Right renal pelvis (tissue), 4 donors: ENCODE measurements at regions not wholly inside any gene's neighbourhood (a gene's known extent, or its start where the extent isn't known, plus 50 kb on each side); places are given as distances from the start of the nearest gene placed in this dataset.
"Not testable (repeated sequence)": the region's sequence is repeated elsewhere in the genome, so short reads cannot be mapped to it uniquely, and the experiment has no call there.

ENCODE experiments used
- DNase-seq, 4 donors: peaks; one replicate each; pipeline ENCODE4 v3.0.0-alpha.2; 2013; ENCODE audit warnings: low read depth in 4 of 4, low spot score in 3 of 4, missing footprints in 1 of 4

DNA sequence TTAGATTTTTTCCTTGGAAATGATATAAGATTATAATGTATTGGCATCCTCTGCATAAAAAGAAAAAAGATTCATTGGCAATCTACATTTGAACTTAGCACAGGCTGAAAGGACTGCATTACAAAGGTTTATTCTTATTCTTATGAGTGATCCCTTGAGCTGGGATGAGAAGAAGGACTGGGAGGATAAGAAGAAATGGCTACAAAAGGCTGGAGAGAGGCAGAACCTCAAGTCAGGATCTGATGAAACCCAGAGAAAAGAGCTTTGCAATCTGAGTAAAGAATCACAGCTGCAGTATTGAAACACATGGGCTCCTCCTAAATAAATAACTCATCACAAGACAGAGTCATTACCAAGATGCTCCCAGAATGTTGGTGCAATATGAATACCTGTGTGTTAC, 1635.4 kb upstream of the FLRT2 start:
- no peak for DNase-seq

GRCh38 chr14:83898558-83898957, 1631.4 kb upstream of the FLRT2 start:
- not testable (repeated sequence) for DNase-seq

- no peak for DNase-seq
Observed at GRCh38 chr14:83899706-83900105, 1630.2 kb upstream of the FLRT2 start.

GRCh38 chr14:83905157-83905556, 1624.8 kb upstream of the FLRT2 start:
- no peak for DNase-seq

GRCh38 chr14:83908419-83908818, 1621.5 kb upstream of the FLRT2 start:
- no peak for DNase-seq

- no peak for DNase-seq
Observed at GRCh38 chr14:83909507-83909906, 1620.4 kb upstream of the FLRT2 start.

DNA sequence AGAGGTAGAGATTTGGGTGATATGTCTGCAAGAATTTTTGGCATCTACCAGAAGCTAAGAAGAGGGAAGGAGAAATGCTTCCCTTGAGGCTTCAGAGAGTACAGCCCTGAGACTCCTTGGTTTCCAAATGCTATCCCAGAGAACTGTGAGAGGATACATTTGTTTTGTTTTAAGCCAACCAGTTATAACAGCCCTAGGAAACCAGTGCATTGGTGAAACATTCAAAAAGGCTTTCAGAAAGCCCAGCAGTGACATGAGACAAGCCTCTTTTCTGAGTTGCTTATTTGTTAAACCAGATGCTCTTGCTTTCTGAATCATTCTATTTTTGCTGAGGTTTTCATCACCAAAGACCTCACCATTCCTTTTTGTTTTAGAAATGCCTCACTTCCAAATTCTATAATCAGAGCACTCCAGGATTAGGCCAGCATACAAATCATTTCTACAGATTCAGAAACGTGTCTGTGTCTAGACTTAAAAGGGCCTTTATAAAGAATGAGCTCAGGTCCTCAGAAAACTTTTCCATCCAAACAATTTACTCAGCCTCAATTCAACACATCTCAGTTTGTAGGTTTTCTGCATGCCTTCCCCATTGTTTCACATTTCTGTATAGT, 1617.8 kb upstream of the FLRT2 start:
- no peak for DNase-seq

GRCh38 chr14:83913476-83913875, 1616.5 kb upstream of the FLRT2 start:
- no peak for DNase-seq

DNA sequence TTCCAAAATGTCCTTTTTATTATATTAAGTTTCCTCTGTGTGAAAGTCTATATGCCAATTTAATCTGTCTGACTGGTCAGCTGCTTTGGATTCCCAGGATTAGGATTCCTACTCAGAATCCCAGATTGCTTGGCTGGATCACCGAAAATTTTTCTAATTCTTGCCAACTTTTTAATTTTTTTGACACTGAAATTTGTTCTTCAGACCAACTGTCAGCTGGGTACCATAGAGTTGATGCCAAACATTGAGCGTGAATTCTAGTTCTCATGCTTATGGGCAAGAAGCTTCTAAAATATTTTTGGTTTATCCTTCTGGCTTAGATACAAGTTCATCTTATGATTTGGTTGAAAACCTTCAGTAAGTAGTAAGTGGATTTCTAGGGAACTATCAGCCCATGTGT, 1611.4 kb upstream of the FLRT2 start:
- DNase-seq: no peak

DNA sequence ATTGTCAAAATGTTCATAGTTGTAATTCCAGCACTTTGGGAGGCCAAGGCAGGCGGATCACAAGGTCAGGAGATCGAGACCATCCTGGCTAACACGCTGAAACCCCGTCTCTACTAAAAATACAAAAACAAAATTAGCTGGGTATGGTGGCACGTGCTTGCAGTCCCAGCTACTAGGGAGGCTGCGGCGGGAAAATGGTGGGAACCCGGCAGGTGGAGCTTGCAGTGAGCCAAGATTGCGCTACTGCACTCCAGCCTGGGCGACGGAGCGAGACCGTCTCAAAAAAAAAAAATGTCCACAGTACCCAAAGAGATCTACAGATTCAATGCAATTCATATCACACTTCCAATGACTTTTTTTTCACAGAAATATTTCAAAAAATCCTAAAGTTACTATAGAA, 1610.3 kb upstream of the FLRT2 start:
- not testable (repeated sequence) for DNase-seq

GRCh38 chr14:83923842-83924241, 1606.1 kb upstream of the FLRT2 start:
- no peak for DNase-seq

GRCh38 chr14:83924259-83924658, 1605.7 kb upstream of the FLRT2 start:
- DNase-seq: no peak

DNA sequence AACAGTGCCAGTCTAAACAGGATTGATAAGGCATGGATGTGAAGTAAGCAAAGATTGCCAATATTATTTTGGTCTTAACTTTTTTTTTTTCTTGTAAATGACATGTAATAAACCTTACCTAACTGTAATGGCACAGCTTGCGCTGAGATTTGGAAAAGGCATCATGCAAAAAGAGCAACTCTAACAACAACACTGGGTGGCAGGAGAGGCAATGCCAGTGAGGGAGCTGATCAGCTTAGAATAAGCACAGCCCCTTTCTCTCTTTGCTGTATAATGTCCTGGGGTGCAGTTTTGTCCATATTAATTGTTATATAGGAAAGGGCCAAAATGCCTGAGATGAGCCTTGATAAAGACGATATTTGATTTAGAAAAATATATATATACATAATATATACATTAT, 1589.7 kb upstream of the FLRT2 start:
- no peak for DNase-seq

- DNase-seq: no peak
Observed at GRCh38 chr14:83958359-83958758, 1571.6 kb upstream of the FLRT2 start.

GRCh38 chr14:83960832-83961512, 1569.0 kb upstream of the FLRT2 start:
- DNase-seq: no peak

DNA sequence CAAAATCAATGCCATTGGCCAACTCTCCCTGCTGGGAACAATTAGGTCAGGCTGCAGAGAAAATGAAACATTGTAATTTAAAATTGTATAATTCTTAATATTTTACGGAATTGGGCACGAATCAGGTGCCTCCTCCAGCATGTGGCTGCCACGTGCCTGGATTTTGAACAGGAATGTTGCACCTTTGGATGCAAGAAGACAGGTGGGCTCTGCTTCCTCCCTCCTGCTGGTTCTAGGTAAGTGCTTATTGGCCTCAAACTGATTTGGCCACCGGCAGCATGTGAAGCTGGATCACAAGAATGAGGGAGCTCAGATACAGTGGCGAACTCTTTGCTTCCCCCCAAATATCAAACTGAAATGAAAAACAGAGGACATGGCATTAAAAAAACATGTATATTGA, 1559.9 kb upstream of the FLRT2 start:
- no peak for DNase-seq

- DNase-seq: no peak
Observed at GRCh38 chr14:83972631-83973030, 1557.3 kb upstream of the FLRT2 start.

DNA sequence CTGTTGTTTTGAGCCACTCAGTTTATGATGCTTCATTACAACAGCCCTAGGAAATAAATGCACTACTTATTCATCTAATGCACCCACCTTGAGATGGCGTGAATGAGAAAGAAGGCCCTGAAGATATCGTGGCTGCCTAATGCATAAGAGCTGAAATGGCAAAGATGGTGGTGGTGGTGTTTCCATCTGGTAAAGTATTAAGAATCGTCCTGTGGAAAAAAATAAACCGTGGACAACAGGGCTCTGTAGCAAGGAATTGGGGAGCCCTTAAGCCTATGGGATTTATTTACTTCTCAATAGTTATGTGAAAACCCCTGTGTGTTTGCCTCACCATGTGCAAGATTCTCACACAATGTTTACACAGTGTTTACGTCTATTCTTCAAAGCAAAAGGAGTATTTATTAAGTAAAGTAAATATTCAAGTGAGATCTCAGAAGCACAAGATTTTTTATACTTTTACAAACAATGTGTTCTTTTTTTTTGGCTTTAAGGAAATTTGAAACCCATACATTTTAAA, 1555.2 kb upstream of the FLRT2 start:
- no peak for DNase-seq

DNA sequence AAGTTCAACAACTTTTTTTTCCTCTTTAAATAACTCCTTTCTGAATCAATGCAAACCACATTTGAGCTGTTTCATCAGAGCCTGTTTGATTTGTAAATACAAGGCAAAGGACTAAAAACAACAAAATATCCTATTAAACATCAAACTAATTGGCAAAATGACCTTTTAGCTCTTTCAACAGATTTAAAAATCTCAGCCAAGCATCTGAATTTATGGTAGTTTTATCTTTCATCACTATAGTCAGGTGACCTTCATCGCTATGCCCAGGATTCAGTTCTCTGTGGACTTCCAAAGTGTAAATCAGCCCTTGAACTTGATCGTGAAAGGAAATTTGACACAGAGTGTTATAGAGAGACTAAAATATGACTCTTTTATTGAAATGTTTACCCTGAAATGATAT, 1554.5 kb upstream of the FLRT2 start:
- DNase-seq: peak in 2 of 4 donors; percentile 16 to 28

DNA sequence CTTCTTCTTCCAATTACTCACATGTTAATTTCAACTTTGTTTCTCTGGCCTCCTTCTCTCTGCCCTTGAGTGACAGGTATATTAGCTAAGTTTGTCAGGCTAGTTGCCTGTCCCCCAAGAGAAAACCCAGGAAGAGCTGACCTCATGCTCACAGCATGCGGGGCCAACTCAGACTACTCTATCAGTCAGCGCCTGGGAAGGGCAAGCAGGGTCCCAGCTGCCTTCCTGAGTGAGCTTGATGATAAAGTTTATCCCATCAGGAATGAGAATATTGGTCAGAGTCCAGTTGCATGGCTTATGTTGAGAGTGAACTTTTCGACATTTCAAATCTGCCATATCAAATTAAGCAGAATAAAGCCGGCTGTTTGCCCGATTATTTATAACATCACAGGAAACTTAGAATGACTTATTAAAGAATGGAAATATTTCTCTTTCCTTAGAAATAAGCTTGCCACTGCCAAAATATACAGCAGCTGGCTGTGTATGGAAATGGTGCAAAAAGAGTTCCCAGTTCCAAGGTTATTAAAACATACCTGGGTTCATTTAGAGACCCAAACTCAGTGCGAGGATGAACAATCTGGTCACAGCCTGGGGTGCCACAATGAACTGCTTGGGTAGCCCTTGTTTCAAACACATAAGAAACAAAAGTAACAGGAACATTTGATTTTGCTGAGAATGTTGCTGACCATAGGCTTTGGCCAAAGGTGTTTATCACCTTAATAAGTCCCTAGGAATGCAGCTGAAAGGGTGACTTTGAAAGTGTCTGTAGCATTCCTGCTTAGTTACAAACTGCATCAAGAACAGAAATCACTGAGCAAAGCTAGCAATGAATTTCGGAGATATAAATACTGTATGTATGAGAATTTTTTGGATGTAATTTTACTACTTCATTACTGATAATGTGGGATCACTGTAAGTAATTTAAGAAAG, 1553.8 kb upstream of the FLRT2 start:
- peak; percentile 35 to 71 (median 46) for DNase-seq

DNA sequence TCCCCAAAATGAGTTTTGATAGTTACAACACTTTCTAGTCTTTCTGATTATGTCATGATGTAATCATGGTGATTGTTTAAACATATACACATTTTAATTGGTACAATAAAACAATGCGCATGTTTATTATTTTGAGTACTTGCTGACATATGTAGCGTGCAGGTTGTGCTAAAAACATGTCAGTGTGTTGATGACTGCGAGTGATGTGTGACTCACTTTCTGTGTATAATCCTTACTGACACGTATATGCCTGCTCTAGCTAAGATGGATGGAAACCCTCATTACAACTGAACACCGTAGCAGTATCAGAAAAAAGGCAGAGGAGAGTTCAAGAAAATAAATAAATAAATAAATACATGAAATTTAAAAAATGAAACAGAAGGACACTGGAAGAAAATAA, 1552.4 kb upstream of the FLRT2 start:
- DNase-seq: no peak
